ENCODE measurements at regions not wholly inside any gene's neighbourhood (a gene's known extent, or its start where the extent isn't known, plus 50 kb on each side); places are given as distances from the start of the nearest gene placed in this dataset.

GRCh38 chr16:17804857-17805256 lies 334.1 kb upstream of the XYLT1 start:
- no peak for TF ChIP-seq CTCF (IDR thresholded peaks at IDR 0.05)
- Histone ChIP-seq H3K4me3 (ENCODE audit: low read depth in 1 of 2, low read length in 1 of 2) (no peak overlapping the region), H3K4me1 (ENCODE audit: control insufficient read depth in 1 of 2, insufficient read depth in 1 of 2, low read depth in 1 of 2, low read length in 1 of 2) (no peaks in the 10 kb centered on the region), H3K27me3 (no peaks in the 10 kb centered on the region), H3K9me3 (no peaks in the 10 kb centered on the region), H3K36me3 (no peaks in the 10 kb centered on the region), H3K27ac (no peak overlapping the region)

- TF ChIP-seq CTCF (IDR thresholded peaks at IDR 0.05) = no peak
- no peak overlapping the region for H3K27ac ChIP-seq
- no peaks in the 10 kb centered on the region for H3K4me1 ChIP-seq (ENCODE audit: control insufficient read depth in 1 of 2, insufficient read depth in 1 of 2, low read depth in 1 of 2, low read length in 1 of 2)
- H3K27me3 ChIP-seq = no peaks in the 10 kb centered on the region
- no peak overlapping the region for H3K4me3 ChIP-seq (ENCODE audit: low read depth in 1 of 2, low read length in 1 of 2)
- H3K9me3 ChIP-seq = no peaks in the 10 kb centered on the region
- H3K36me3 ChIP-seq = no peaks in the 10 kb centered on the region
These were observed 333.1 kb upstream of the XYLT1 start for GRCh38 chr16:17803625-17804410.

- no peaks in the 10 kb centered on the region for H3K36me3 ChIP-seq
- no peaks in the 10 kb centered on the region for H3K27me3 ChIP-seq
- no peaks in the 10 kb centered on the region for H3K4me1 ChIP-seq (ENCODE audit: control insufficient read depth in 1 of 2, insufficient read depth in 1 of 2, low read depth in 1 of 2, low read length in 1 of 2)
- H3K4me3 ChIP-seq (ENCODE audit: low read depth in 1 of 2, low read length in 1 of 2) = no peak overlapping the region
- H3K27ac ChIP-seq = no peak overlapping the region
- no peak for TF ChIP-seq CTCF (IDR thresholded peaks at IDR 0.05)
- no peaks in the 10 kb centered on the region for H3K9me3 ChIP-seq
These were observed 331.8 kb upstream of the XYLT1 start for GRCh38 chr16:17802571-17802970.

GRCh38 chr16:17801068-17801467 lies 330.3 kb upstream of the XYLT1 start:
- Histone ChIP-seq H3K4me1 (ENCODE audit: control insufficient read depth in 1 of 2, insufficient read depth in 1 of 2, low read depth in 1 of 2, low read length in 1 of 2) (no peaks in the 10 kb centered on the region), H3K27me3 (no peaks in the 10 kb centered on the region), H3K27ac (no peak overlapping the region), H3K36me3 (no peaks in the 10 kb centered on the region), H3K4me3 (ENCODE audit: low read depth in 1 of 2, low read length in 1 of 2) (no peak overlapping the region), H3K9me3 (no peaks in the 10 kb centered on the region)
- TF ChIP-seq CTCF (IDR thresholded peaks at IDR 0.05) = no peak

- no peaks in the 10 kb centered on the region for H3K27me3 ChIP-seq
- no peaks in the 10 kb centered on the region for H3K9me3 ChIP-seq
- H3K4me3 ChIP-seq (ENCODE audit: low read depth in 1 of 2, low read length in 1 of 2) = no peak overlapping the region
- TF ChIP-seq CTCF (IDR thresholded peaks at IDR 0.05) = no peak
- no peak overlapping the region for H3K27ac ChIP-seq
- H3K36me3 ChIP-seq = no peaks in the 10 kb centered on the region
- no peaks in the 10 kb centered on the region for H3K4me1 ChIP-seq (ENCODE audit: control insufficient read depth in 1 of 2, insufficient read depth in 1 of 2, low read depth in 1 of 2, low read length in 1 of 2)
These were observed 328.0 kb upstream of the XYLT1 start for GRCh38 chr16:17798716-17799115.

Measured in neutrophil (primary cell).